GM23248 (cell line): ENCODE measurements at regions not wholly inside any gene's neighbourhood (a gene's known extent, or its start where the extent isn't known, plus 50 kb on each side); places are given as distances from the start of the nearest gene placed in this dataset.

Experiments
- DNase-seq: peaks from one replicate; pipeline ENCODE4 v3.0.0-alpha.2; 2015
- H2AFZ ChIP-seq: fragments of 200-600 bp; sonication (generic); 2 replicates; pipeline ENCODE4 v1.6.1; 2016; ENCODE audit warnings: antibody characterized with exemption
- H3F3A ChIP-seq: fragments of 200-600 bp; sonication (generic); 2 replicates; pipeline ENCODE4 v1.6.1; 2016; ENCODE audit warnings: mild to moderate bottlenecking, antibody characterized with exemption, mixed run types; ENCODE audit not compliant: insufficient read depth
- H3K27ac ChIP-seq: fragments of 200-600 bp; sonication (generic); 2 replicates; pipeline ENCODE4 v1.5.1; 2016; ENCODE audit warnings: mild to moderate bottlenecking
- H3K27me3 ChIP-seq: fragments of 200-600 bp; sonication (generic); replicated peaks from 2 replicates; pipeline ENCODE4 v1.6.1; 2016; ENCODE audit warnings: mild to moderate bottlenecking; ENCODE audit not compliant: insufficient read depth
- H3K36me3 ChIP-seq: fragments of 200-600 bp; sonication (generic); 2 replicates; pipeline ENCODE4 v1.6.1; 2016; ENCODE audit warnings: low read depth, mild to moderate bottlenecking
- H3K4me1 ChIP-seq: fragments of 200-600 bp; sonication (generic); 2 replicates; pipeline ENCODE4 v1.6.1; 2016; ENCODE audit warnings: mild to moderate bottlenecking; ENCODE audit not compliant: insufficient read depth
- H3K4me2 ChIP-seq: fragments of 200-600 bp; sonication (generic); one replicate; pipeline ENCODE4 v1.6.1; 2016; ENCODE audit warnings: mild to moderate bottlenecking; ENCODE audit not compliant: unreplicated experiment
- H3K4me3 ChIP-seq: fragments of 200-600 bp; sonication (generic); 2 replicates; pipeline ENCODE4 v1.5.1; 2016; ENCODE audit warnings: mild to moderate bottlenecking
- H3K79me2 ChIP-seq: fragments of 200-600 bp; sonication (generic); 2 replicates; pipeline ENCODE4 v1.6.1; 2016; ENCODE audit warnings: mild to moderate bottlenecking; ENCODE audit not compliant: insufficient read depth
- H3K9ac ChIP-seq: fragments of 200-600 bp; sonication (generic); 2 replicates; pipeline ENCODE4 v1.6.1; 2016; ENCODE audit warnings: mild to moderate bottlenecking
- H3K9me2 ChIP-seq: fragments of 200-600 bp; sonication (generic); 2 replicates; pipeline ENCODE4 v1.6.1; 2016; ENCODE audit warnings: mixed run types, mild to moderate bottlenecking, moderate library complexity; ENCODE audit not compliant: insufficient read depth
- H3K9me3 ChIP-seq: fragments of 200-600 bp; sonication (generic); one replicate; pipeline ENCODE4 v1.6.1; 2017; ENCODE audit warnings: low read depth
- H4K20me1 ChIP-seq: fragments of 200-600 bp; sonication (generic); 2 replicates; pipeline ENCODE4 v1.6.0; 2016; ENCODE audit not compliant: insufficient read depth
- EZH2 ChIP-seq: fragments of 200-600 bp; sonication (generic); IDR thresholded peaks from 2 replicates; pipeline ENCODE4 v1.6.1; 2018; ENCODE audit warnings: antibody characterized with exemption, mild to moderate bottlenecking; ENCODE audit not compliant: insufficient read depth, poor library complexity, severe bottlenecking
- EZH2phosphoT487 ChIP-seq: fragments of 200-600 bp; sonication (generic); IDR thresholded peaks from 2 replicates; pipeline ENCODE4 v1.6.1; 2018; ENCODE audit warnings: antibody characterized with exemption, moderate library complexity, mild to moderate bottlenecking, low read depth; ENCODE audit not compliant: insufficient read depth
- WGBS, 2 experiments: methylation state at CpG; one replicate each; pipeline ENCODE4 v1.1.6; 2015 to 2017; ENCODE audit warnings: low lambda C conversion rate in 2 of 2, low coverage in 1 of 2; ENCODE audit errors: missing lambda C conversion rate in 2 of 2; 5-methylcytosine and 5-hydroxymethylcytosine counted together
- in situ Hi-C: fragments of 300-500 bp; cut with MboI; formaldehyde crosslinking; loops from 2 replicates; pipeline ENCODE4 v1.15.0; 2020

DNA sequence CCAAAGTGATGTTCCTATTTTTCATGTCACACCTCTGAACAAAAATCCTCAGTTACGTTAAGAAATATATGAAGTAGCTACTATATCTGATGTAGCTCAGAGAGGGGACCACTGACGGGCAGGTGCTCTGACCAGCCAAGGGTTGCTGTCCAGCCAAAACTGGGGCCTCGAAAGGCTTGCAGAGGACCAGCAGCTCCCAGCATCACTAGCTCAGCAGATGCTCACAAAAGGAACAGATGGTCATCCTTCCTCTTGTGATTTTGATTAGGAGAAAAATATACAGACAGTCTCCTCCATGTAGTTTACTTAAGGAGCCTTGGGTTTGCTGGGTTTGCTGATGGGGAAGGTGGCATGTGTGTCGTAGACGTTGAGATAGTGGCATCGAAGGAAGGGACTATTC is 374.6 kb upstream of the B3GAT1 start:
- no peaks in the 10 kb centered on the region for H3K4me1 ChIP-seq
- no peak overlapping the region for H3K4me3 ChIP-seq
- no peaks in the 10 kb centered on the region for H3K9me2 ChIP-seq
- H3K9me3 ChIP-seq = no peaks in the 10 kb centered on the region
- no peak overlapping the region for H3K27ac ChIP-seq
- in situ Hi-C loops = no loop called here
- H2AFZ ChIP-seq = no peak overlapping the region
- no peaks in the 10 kb centered on the region for H3K79me2 ChIP-seq
- no peak for DNase-seq
- H3K4me2 ChIP-seq = no peak overlapping the region
- no peak overlapping the region for H3K9ac ChIP-seq
- H4K20me1 ChIP-seq = no peaks in the 10 kb centered on the region
- TF ChIP-seq EZH2 (no peak), EZH2phosphoT487 (no peak)
- WGBS, 2 experiments = 30 to 32% methylated on average over 6 of the region's 6 CpGs
- no peaks in the 10 kb centered on the region for H3F3A ChIP-seq
- H3K36me3 ChIP-seq = no peaks in the 10 kb centered on the region
- H3K27me3 ChIP-seq = no peaks in the 10 kb centered on the region

DNA sequence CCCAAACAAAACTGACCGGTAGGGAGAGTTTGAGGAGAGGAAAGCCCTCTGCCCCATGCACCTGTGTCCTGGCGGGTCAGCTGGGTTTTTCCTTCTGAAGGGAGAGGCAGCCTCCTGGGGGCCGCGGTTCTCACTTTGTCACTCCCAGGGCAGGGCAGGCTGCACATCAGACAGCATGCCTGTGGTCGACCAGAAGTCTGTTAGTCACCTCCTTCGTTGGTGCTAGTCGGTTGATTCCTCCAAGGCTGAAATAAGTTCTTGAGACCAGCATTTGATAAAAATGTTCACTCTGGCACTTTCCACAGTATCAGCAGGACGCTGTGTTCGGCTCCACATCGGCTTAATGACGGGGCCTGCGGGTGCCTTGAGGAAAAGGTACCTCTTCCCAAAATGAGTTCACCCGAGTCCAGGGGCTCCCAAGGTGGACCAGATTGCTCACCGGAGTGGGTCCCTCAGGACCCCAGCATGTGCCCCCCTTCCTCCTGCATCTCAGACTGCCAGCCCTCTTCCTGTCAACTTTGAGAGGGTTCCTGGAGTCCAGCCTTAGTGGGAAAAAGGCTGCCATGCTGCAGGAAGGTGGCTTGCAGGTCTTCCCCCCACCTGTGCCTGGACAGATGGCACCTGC is 373.7 kb upstream of the B3GAT1 start:
- WGBS, 2 experiments = 40 to 50% methylated on average over 14 of the region's 14 CpGs
- no peak for TF ChIP-seq EZH2
- no peak for TF ChIP-seq EZH2phosphoT487
- Histone ChIP-seq H3K4me1 (no peaks in the 10 kb centered on the region), H3K9ac (no peak overlapping the region), H3K79me2 (no peaks in the 10 kb centered on the region), H3K4me3 (no peak overlapping the region), H3K9me2 (no peaks in the 10 kb centered on the region), H3K36me3 (no peaks in the 10 kb centered on the region), H4K20me1 (no peaks in the 10 kb centered on the region), H3F3A (no peaks in the 10 kb centered on the region), H3K27me3 (no peaks in the 10 kb centered on the region), H3K27ac (no peak overlapping the region), H3K9me3 (no peaks in the 10 kb centered on the region), H3K4me2 (no peak overlapping the region), H2AFZ (no peak overlapping the region)
- in situ Hi-C loops = no loop called here
- DNase-seq = no peak

DNA sequence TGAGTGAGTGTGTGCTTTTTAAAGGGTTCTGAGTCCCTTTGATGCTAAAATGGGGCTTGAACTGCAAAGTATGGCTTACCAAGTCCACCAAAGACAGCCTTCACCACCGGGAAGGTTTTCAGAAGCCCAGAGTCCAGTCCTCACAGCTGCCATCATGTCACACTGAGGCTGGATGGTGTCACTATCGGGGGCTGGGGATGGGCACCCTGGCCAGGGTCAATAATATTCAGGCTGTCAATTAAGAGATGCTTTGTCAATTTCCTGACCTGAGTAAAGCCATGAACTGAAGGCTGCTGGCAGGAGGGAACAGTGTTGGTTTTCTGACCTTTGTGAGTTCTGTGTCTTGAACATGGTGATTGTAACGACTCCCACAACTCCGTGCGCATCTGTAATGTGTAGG is 373.0 kb upstream of the B3GAT1 start:
- Histone ChIP-seq H3K79me2 (no peaks in the 10 kb centered on the region), H2AFZ (no peak overlapping the region), H4K20me1 (no peaks in the 10 kb centered on the region), H3K9ac (no peak overlapping the region), H3K9me3 (no peaks in the 10 kb centered on the region), H3K9me2 (no peaks in the 10 kb centered on the region), H3K4me3 (no peak overlapping the region), H3K4me1 (no peaks in the 10 kb centered on the region), H3K4me2 (no peak overlapping the region), H3K27ac (no peak overlapping the region), H3F3A (no peaks in the 10 kb centered on the region), H3K27me3 (no peaks in the 10 kb centered on the region), H3K36me3 (no peaks in the 10 kb centered on the region)
- no peak for TF ChIP-seq EZH2phosphoT487
- TF ChIP-seq EZH2 = no peak
- no peak for DNase-seq
- 52 to 54% methylated on average over 5 of the region's 5 CpGs for WGBS, 2 experiments
- in situ Hi-C loops = no loop called here

GRCh38 chr11:134784568-134784967 is 372.5 kb upstream of the B3GAT1 start:
- Histone ChIP-seq H2AFZ (no peak overlapping the region), H3K4me3 (no peak overlapping the region), H3K9me3 (no peaks in the 10 kb centered on the region), H3K4me2 (no peak overlapping the region), H3K9me2 (no peaks in the 10 kb centered on the region), H3K79me2 (no peaks in the 10 kb centered on the region), H4K20me1 (no peaks in the 10 kb centered on the region), H3K4me1 (no peaks in the 10 kb centered on the region), H3F3A (no peaks in the 10 kb centered on the region), H3K27ac (no peak overlapping the region), H3K9ac (no peak overlapping the region), H3K27me3 (no peaks in the 10 kb centered on the region), H3K36me3 (no peaks in the 10 kb centered on the region)
- no peak for DNase-seq
- TF ChIP-seq EZH2 = no peak
- TF ChIP-seq EZH2phosphoT487 = no peak
- 17% methylated on average over 4 of the region's 4 CpGs for WGBS, 2 experiments
- in situ Hi-C loops = no loop called here

DNA sequence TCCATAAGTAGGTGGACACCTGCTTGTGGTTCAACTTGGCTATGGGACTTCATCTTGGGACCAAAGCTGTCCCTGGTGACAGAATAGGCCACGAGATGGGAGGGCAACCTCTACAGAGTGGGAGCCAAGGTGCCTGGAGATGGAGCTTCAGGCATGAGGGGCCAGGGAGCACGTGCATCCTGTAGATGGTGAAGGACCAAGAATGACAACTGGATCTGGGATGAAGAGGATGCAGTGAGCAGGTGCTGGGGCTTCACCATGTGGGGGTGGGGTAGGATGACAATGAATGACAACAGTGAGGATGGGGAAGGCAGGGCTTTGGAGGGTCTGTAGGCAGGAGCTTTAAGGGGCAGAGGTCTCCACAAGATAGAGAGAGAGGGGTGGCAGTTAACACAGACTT is 372.0 kb upstream of the B3GAT1 start:
- no peaks in the 10 kb centered on the region for H3K9me2 ChIP-seq
- H3K9me3 ChIP-seq = no peaks in the 10 kb centered on the region
- no peak overlapping the region for H3K4me2 ChIP-seq
- no peaks in the 10 kb centered on the region for H3F3A ChIP-seq
- H3K36me3 ChIP-seq = no peaks in the 10 kb centered on the region
- no peaks in the 10 kb centered on the region for H3K4me1 ChIP-seq
- H4K20me1 ChIP-seq = no peaks in the 10 kb centered on the region
- in situ Hi-C loops = no loop called here
- no peak overlapping the region for H2AFZ ChIP-seq
- H3K4me3 ChIP-seq = no peak overlapping the region
- H3K27ac ChIP-seq = no peak overlapping the region
- no peak for DNase-seq
- H3K79me2 ChIP-seq = no peaks in the 10 kb centered on the region
- no peak for TF ChIP-seq EZH2phosphoT487
- TF ChIP-seq EZH2 = no peak
- no peaks in the 10 kb centered on the region for H3K27me3 ChIP-seq
- H3K9ac ChIP-seq = no peak overlapping the region
- WGBS, 2 experiments = 3 to 8% methylated on average over 2 of the region's 2 CpGs
